Gastrocnemius medialis (tissue), 4 donors: ENCODE measurements at regions not wholly inside any gene's neighbourhood (a gene's known extent, or its start where the extent isn't known, plus 50 kb on each side); places are given as distances from the start of the nearest gene placed in this dataset.

Experiments
- POLR2A ChIP-seq, 2 donors: fragments of 450-650 bp; IDR thresholded peaks; one replicate each; pipeline ENCODE4 v1.6.1; 2017; ENCODE audit warnings: antibody characterized with exemption in 2 of 2, mild to moderate bottlenecking in 2 of 2, moderate library complexity in 2 of 2
- TF ChIP-seq, protein P1 (sequence below), 5 experiments: fragments of 450-650 bp in 3 of 5; fragments of 200-600 bp in 2 of 5; sonication (generic) in 2 of 5; IDR thresholded peaks in 4 of 5; conservative IDR thresholded peaks in 1 of 5; 1 replicate in 4 of 5; 2 replicates in 1 of 5; pipeline ENCODE4 v1.5.1; 2016 to 2019; ENCODE audit warnings: antibody characterized with exemption in 5 of 5, mild to moderate bottlenecking in 3 of 5, moderate library complexity in 3 of 5

DNA sequence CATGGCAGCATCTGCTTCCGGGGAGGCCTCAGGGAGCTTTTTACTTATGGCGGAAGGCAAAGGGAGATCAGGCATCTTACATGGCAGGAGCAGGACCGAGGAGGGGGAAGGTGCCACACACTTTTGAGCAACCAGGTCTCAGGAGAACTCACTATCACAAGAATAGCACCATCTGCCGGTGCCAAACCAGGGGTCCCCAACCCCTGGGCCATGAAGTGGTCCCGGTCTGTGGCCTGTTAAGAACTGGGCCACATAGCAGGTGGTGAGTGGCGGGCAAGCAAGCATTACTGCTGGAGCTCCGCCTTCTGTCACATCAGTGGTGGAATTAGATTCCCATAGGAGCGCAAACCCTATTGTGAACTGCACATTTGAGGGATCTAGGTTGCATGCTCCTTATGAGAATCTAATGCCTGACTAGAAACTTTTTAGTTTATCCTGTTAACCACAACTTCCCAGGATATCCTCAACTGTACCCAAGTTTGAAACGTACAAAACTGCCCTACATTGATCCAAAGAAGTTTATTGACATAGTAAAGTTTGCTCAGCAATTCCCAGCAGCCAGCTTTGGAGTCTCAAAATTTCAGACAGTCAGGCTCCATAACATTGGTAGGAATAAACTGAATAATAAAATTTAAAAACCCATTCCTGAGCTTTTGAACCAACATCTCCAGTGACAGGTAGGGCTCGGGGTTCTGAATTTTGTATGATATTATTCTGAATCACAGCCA lies 228.4 kb upstream of the TAC1 start:
- TF ChIP-seq, protein P1, sequence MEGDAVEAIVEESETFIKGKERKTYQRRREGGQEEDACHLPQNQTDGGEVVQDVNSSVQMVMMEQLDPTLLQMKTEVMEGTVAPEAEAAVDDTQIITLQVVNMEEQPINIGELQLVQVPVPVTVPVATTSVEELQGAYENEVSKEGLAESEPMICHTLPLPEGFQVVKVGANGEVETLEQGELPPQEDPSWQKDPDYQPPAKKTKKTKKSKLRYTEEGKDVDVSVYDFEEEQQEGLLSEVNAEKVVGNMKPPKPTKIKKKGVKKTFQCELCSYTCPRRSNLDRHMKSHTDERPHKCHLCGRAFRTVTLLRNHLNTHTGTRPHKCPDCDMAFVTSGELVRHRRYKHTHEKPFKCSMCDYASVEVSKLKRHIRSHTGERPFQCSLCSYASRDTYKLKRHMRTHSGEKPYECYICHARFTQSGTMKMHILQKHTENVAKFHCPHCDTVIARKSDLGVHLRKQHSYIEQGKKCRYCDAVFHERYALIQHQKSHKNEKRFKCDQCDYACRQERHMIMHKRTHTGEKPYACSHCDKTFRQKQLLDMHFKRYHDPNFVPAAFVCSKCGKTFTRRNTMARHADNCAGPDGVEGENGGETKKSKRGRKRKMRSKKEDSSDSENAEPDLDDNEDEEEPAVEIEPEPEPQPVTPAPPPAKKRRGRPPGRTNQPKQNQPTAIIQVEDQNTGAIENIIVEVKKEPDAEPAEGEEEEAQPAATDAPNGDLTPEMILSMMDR (IDR thresholded peaks at IDR 0.05 in 4 of 5, conservative IDR thresholded peaks at IDR 0.05 in 1 of 5) = no peak
- no peak for TF ChIP-seq POLR2A (IDR thresholded peaks at IDR 0.05)
